Mammary epithelial cell (primary cell): ENCODE measurements at regions not wholly inside any gene's neighbourhood (a gene's known extent, or its start where the extent isn't known, plus 50 kb on each side); places are given as distances from the start of the nearest gene placed in this dataset.

ENCODE experiments used
- CTCF ChIP-seq, 2 donors: IDR thresholded peaks in 1 of 2; conservative IDR thresholded peaks in 1 of 2; 2 replicates each; pipeline ENCODE4 v1.5.1; 2011 to 2012; ENCODE audit warnings: inconsistent platforms in 2 of 2, low read length in 2 of 2, mild to moderate bottlenecking in 2 of 2, control low read depth in 1 of 2, low read depth in 1 of 2; ENCODE audit not compliant: insufficient read depth in 1 of 2; ENCODE audit errors: extremely low read depth in 1 of 2
- EZH2 ChIP-seq: IDR thresholded peaks from 2 replicates; pipeline ENCODE4 v1.6.1; 2012; ENCODE audit warnings: low read length, inconsistent platforms, borderline replicate concordance

DNA sequence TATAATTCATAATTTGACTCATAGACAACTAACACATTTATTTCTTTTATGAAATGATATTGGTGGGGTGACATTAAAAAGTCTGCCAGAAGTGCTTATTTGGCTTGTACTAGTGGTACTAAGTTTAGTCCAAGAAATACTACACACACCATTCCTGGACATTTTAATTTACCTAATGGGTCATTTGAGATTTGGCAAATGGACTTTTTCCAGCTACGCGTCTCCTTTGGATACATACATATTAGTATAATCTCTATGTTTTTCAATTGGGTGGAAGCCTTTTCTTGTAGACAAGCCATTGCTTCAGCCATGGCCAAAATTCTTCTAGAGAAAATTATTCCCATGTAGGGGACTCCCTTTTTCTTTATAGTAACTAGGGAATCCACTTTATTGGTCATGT, 968.5 kb downstream of the C4orf33 start:
- TF ChIP-seq CTCF (conservative IDR thresholded peaks at IDR 0.05 in 1 of 2, IDR thresholded peaks at IDR 0.05 in 1 of 2; ENCODE audit: extremely low read depth in 1 of 2, insufficient read depth in 1 of 2, low read depth in 1 of 2, low read length in 2 of 2), result no peak
- no peak for TF ChIP-seq EZH2
